NCI-H1105 (cell line): ENCODE measurements at regions not wholly inside any gene's neighbourhood (a gene's known extent, or its start where the extent isn't known, plus 50 kb on each side); places are given as distances from the start of the nearest gene placed in this dataset.
A peak's percentile ranks its signal among the peaks of the same experiment; 100 is the strongest.
"Not testable (repeated sequence)": the region's sequence is repeated elsewhere in the genome, so short reads cannot be mapped to it uniquely, and the experiment has no call there.

ENCODE experiments used
- DNase-seq: peaks from one replicate; lab custom pipeline; 2025; lab: John Stamatoyannopoulos, UW

GRCh38 chr5:82644766-82645165 is 366.6 kb upstream of the RPS23 start:
- no peak for DNase-seq

GRCh38 chr5:82644229-82644628 is 366.1 kb upstream of the RPS23 start:
- DNase-seq, result no peak

GRCh38 chr5:82642313-82642712 is 364.2 kb upstream of the RPS23 start:
- DNase-seq, result no peak

GRCh38 chr5:82641331-82642003 is 363.3 kb upstream of the RPS23 start:
- peak; percentile 22 for DNase-seq

- DNase-seq, result no peak
Observed at GRCh38 chr5:82640916-82641315, 362.8 kb upstream of the RPS23 start.

- DNase-seq, result no peak
Observed at GRCh38 chr5:82639393-82640144, 361.4 kb upstream of the RPS23 start.

GRCh38 chr5:82636591-82636990 is 358.4 kb upstream of the RPS23 start:
- no peak for DNase-seq

GRCh38 chr5:82635561-82636288 is 357.6 kb upstream of the RPS23 start:
- no peak for DNase-seq

- no peak for DNase-seq
Observed at GRCh38 chr5:82628364-82628910, 350.3 kb upstream of the RPS23 start.

- not testable (repeated sequence) for DNase-seq
Observed at GRCh38 chr5:82626905-82627591, 348.9 kb upstream of the RPS23 start.

GRCh38 chr5:82626012-82626411 is 347.9 kb upstream of the RPS23 start:
- not testable (repeated sequence) for DNase-seq

GRCh38 chr5:82624062-82624461 is 345.9 kb upstream of the RPS23 start:
- DNase-seq, result no peak

GRCh38 chr5:82622711-82623514 is 344.8 kb upstream of the RPS23 start:
- no peak for DNase-seq

- no peak for DNase-seq
Observed at GRCh38 chr5:82622205-82622604, 344.1 kb upstream of the RPS23 start.

- DNase-seq, result no peak
Observed at GRCh38 chr5:82620957-82621600, 342.9 kb upstream of the RPS23 start.

GRCh38 chr5:82619097-82619496 is 340.9 kb upstream of the RPS23 start:
- no peak for DNase-seq

GRCh38 chr5:82614706-82615105 is 336.6 kb upstream of the RPS23 start:
- no peak for DNase-seq

GRCh38 chr5:82613891-82614290 is 335.7 kb upstream of the RPS23 start:
- no peak for DNase-seq

GRCh38 chr5:82610686-82611085 is 332.5 kb upstream of the RPS23 start:
- DNase-seq, result no peak

GRCh38 chr5:82605441-82605973 is 327.4 kb upstream of the RPS23 start:
- no peak for DNase-seq
